GM19438 (cell line): ENCODE measurements at regions not wholly inside any gene's neighbourhood (a gene's known extent, or its start where the extent isn't known, plus 50 kb on each side); places are given as distances from the start of the nearest gene placed in this dataset.
"Not testable (repeated sequence)": the region's sequence is repeated elsewhere in the genome, so short reads cannot be mapped to it uniquely, and the experiment has no call there.

Experiments
- ATAC-seq: cut with Tn5 transposase; IDR thresholded peaks from one replicate; pipeline ENCODE4 v1.9.1; 2021; ENCODE audit warnings: low read depth; ENCODE audit not compliant: unreplicated experiment

GRCh38 chr12:63415357-63415756 lies 252.9 kb downstream of the DPY19L2 start:
- ATAC-seq, result no peak

- no peak for ATAC-seq
These were observed 258.1 kb downstream of the DPY19L2 start for GRCh38 chr12:63410197-63410596.

- no peak for ATAC-seq
These were observed 255.8 kb upstream of the AVPR1A start for GRCh38 chr12:63406781-63407180.

- ATAC-seq, result no peak
These were observed 253.6 kb upstream of the AVPR1A start for GRCh38 chr12:63404611-63405010.

- no peak for ATAC-seq
These were observed 252.3 kb upstream of the AVPR1A start for GRCh38 chr12:63403256-63403655.

- ATAC-seq, result no peak
These were observed 249.7 kb upstream of the AVPR1A start for GRCh38 chr12:63400718-63401117.

GRCh38 chr12:63400318-63400717 lies 249.3 kb upstream of the AVPR1A start:
- ATAC-seq, result no peak

GRCh38 chr12:63397807-63398206 lies 246.8 kb upstream of the AVPR1A start:
- no peak for ATAC-seq

- ATAC-seq, result no peak
These were observed 245.1 kb upstream of the AVPR1A start for GRCh38 chr12:63396135-63396534.

GRCh38 chr12:63394983-63395382 lies 244.0 kb upstream of the AVPR1A start:
- no peak for ATAC-seq

GRCh38 chr12:63394349-63394748 lies 243.3 kb upstream of the AVPR1A start:
- no peak for ATAC-seq

GRCh38 chr12:63389211-63389610 lies 238.2 kb upstream of the AVPR1A start:
- no peak for ATAC-seq

GRCh38 chr12:63387771-63388170 lies 236.8 kb upstream of the AVPR1A start:
- ATAC-seq, result no peak

GRCh38 chr12:63382930-63383329 lies 231.9 kb upstream of the AVPR1A start:
- ATAC-seq, result no peak

- no peak for ATAC-seq
These were observed 211.8 kb upstream of the AVPR1A start for GRCh38 chr12:63362791-63363190.

- ATAC-seq, result no peak
These were observed 211.2 kb upstream of the AVPR1A start for GRCh38 chr12:63362166-63362565.

- ATAC-seq, result no peak
These were observed 204.0 kb upstream of the AVPR1A start for GRCh38 chr12:63354969-63355368.

- no peak for ATAC-seq
These were observed 202.6 kb upstream of the AVPR1A start for GRCh38 chr12:63353559-63353958.

GRCh38 chr12:63351370-63351769 lies 200.4 kb upstream of the AVPR1A start:
- ATAC-seq, result no peak

- no peak for ATAC-seq
These were observed 197.6 kb upstream of the AVPR1A start for GRCh38 chr12:63348556-63348955.

- not testable (repeated sequence) for ATAC-seq
These were observed 186.2 kb upstream of the AVPR1A start for GRCh38 chr12:63337158-63337557.

GRCh38 chr12:63326260-63326659 lies 175.3 kb upstream of the AVPR1A start:
- ATAC-seq, result no peak

GRCh38 chr12:63325757-63326156 lies 174.8 kb upstream of the AVPR1A start:
- ATAC-seq, result no peak
